ENCODE measurements at regions not wholly inside any gene's neighbourhood (a gene's known extent, or its start where the extent isn't known, plus 50 kb on each side); places are given as distances from the start of the nearest gene placed in this dataset.

- TF ChIP-seq, protein P1, sequence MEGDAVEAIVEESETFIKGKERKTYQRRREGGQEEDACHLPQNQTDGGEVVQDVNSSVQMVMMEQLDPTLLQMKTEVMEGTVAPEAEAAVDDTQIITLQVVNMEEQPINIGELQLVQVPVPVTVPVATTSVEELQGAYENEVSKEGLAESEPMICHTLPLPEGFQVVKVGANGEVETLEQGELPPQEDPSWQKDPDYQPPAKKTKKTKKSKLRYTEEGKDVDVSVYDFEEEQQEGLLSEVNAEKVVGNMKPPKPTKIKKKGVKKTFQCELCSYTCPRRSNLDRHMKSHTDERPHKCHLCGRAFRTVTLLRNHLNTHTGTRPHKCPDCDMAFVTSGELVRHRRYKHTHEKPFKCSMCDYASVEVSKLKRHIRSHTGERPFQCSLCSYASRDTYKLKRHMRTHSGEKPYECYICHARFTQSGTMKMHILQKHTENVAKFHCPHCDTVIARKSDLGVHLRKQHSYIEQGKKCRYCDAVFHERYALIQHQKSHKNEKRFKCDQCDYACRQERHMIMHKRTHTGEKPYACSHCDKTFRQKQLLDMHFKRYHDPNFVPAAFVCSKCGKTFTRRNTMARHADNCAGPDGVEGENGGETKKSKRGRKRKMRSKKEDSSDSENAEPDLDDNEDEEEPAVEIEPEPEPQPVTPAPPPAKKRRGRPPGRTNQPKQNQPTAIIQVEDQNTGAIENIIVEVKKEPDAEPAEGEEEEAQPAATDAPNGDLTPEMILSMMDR (IDR thresholded peaks at IDR 0.05): no peak
- TF ChIP-seq POLR2A (IDR thresholded peaks at IDR 0.05): no peak
These were observed 56.3 kb downstream of the SIX6 start for GRCh38 chr14:60565211-60565610.

All from thyroid gland (tissue), 4 donors.